Astrocyte of the hippocampus (primary cell): ENCODE measurements at regions not wholly inside any gene's neighbourhood (a gene's known extent, or its start where the extent isn't known, plus 50 kb on each side); places are given as distances from the start of the nearest gene placed in this dataset.
"Not testable (repeated sequence)": the region's sequence is repeated elsewhere in the genome, so short reads cannot be mapped to it uniquely, and the experiment has no call there.

Source experiments
- DNase-seq: peaks from one replicate; pipeline ENCODE4 v3.0.0; 2011; ENCODE audit warnings: low read depth, low spot score

GRCh38 chr9:75775166-75775565 lies 115.3 kb upstream of the PCSK5 start:
- DNase-seq, result peak; percentile 9

GRCh38 chr9:75775966-75776691 lies 114.3 kb upstream of the PCSK5 start:
- no peak for DNase-seq

- no peak for DNase-seq
Measured at GRCh38 chr9:75780185-75780584, 110.3 kb upstream of the PCSK5 start.

DNA sequence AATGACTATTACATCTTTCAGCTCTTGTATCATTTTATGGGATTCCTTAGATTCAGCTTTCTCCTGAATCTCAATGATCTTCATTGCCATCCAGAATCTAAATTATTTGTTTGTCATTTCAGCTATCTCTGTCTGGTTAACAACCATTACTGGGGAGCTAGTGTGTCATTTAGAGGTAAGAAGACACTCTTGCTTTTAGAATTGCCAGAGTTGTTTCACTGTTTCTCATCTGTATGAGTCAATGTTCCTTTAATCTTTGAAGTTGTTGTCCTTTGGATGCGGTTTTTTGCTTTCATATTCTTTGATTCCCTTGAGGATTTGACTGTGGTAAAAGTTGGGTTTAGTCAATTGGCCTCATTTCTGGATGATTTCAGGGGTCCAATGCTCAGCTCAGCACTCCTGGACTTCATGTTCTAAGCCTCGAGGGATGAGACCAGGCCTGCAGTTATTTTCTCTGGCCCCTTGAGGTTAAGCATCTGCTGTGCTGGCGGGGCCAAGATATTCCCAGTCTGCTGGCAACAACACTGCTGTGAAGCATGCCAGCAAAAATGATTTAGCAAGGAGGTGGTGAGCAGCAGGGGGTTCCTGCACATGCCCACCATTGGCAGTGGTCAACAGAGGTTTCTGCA lies 102.4 kb upstream of the PCSK5 start:
- peak; percentile 51 for DNase-seq

GRCh38 chr9:75797085-75797580 lies 93.3 kb upstream of the PCSK5 start:
- no peak for DNase-seq

GRCh38 chr9:75798505-75798904 lies 92.0 kb upstream of the PCSK5 start:
- no peak for DNase-seq

GRCh38 chr9:75803130-75803529 lies 87.3 kb upstream of the PCSK5 start:
- peak; percentile 87 for DNase-seq

GRCh38 chr9:75810063-75810462 lies 80.4 kb upstream of the PCSK5 start:
- DNase-seq, result no peak

- no peak for DNase-seq
Measured at GRCh38 chr9:75811692-75812091, 78.8 kb upstream of the PCSK5 start.

- no peak for DNase-seq
Measured at GRCh38 chr9:75812141-75812540, 78.3 kb upstream of the PCSK5 start.

- no peak for DNase-seq
Measured at GRCh38 chr9:75814667-75815066, 75.8 kb upstream of the PCSK5 start.

- not testable (repeated sequence) for DNase-seq
Measured at GRCh38 chr9:75820471-75821115, 69.9 kb upstream of the PCSK5 start.

GRCh38 chr9:75823151-75823550 lies 67.3 kb upstream of the PCSK5 start:
- no peak for DNase-seq

DNA sequence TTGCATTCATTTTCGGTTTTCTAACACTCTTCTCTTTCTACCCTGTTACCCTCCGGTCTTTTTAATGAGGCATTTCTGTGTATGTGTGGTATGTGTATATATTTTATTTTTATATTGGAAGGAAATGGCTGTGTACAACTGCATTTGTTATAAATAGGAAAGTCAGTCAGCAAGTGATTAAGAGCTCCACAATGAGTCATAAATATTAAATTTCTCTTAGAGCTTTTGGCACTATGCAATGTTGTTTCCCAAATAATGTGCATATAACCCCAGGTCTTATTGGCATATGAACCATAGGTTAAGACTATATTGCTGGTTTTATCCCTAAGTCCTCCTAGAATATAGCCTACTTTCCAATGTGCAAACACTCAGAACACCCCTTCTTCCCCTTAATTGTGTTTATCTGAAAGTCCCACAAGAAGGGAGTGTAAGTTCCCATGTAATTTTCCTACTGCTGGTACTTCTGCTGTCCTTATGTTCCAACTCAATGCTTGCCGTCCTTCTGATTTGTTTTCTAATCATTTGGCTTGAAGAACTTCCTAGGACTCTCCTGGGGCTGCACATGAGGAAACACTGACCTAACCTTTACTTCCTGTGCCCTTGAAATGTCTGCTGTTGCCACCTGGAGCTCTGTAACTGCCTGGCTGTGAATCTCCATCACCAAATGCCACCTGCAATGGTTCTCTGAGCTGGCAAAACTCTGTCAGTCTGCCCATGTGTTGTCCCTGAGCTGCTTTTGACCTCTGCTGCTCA lies 65.5 kb upstream of the PCSK5 start:
- DNase-seq, result no peak

DNA sequence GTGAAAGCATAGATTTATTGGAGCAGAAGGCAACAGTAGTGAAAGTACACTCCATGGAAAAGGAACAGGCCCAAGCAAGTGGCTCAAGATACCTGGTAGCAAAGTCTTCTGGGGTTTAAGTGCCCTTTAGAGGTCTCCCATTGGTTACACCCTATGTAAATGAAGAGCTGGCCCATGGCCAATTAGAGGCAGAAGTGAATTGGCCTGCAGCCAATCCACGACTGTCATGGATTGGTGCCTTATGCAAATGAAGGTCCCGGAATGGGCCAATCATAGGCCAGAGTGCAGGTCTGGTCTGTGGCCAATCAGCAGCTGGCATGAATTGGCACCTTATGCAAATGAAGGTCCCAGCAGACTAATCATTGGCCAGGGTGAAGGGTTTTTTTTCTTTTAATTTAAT lies 64.2 kb upstream of the PCSK5 start:
- DNase-seq, result no peak

GRCh38 chr9:75830303-75830702 lies 60.2 kb upstream of the PCSK5 start:
- no peak for DNase-seq

- peak; percentile 23 for DNase-seq
Measured at GRCh38 chr9:75833778-75834177, 56.7 kb upstream of the PCSK5 start.

- no peak for DNase-seq
Measured at GRCh38 chr9:75834878-75835277, 55.6 kb upstream of the PCSK5 start.
